ENCODE measurements at regions not wholly inside any gene's neighbourhood (a gene's known extent, or its start where the extent isn't known, plus 50 kb on each side); places are given as distances from the start of the nearest gene placed in this dataset.
"Not testable (repeated sequence)": the region's sequence is repeated elsewhere in the genome, so short reads cannot be mapped to it uniquely, and the experiment has no call there.

GRCh38 chr12:46516933-46517578, 144.5 kb upstream of the SLC38A2 start:
- no peak for DNase-seq

- DNase-seq, result no peak
Observed at GRCh38 chr12:46516238-46516932, 143.8 kb upstream of the SLC38A2 start.

GRCh38 chr12:46515829-46516228, 143.3 kb upstream of the SLC38A2 start:
- DNase-seq, result no peak

- DNase-seq, result no peak
Observed at GRCh38 chr12:46514886-46515285, 142.3 kb upstream of the SLC38A2 start.

GRCh38 chr12:46510257-46510656, 137.7 kb upstream of the SLC38A2 start:
- DNase-seq, result not testable (repeated sequence)

GRCh38 chr12:46509135-46509534, 136.6 kb upstream of the SLC38A2 start:
- DNase-seq, result no peak

GRCh38 chr12:46508651-46509050, 136.1 kb upstream of the SLC38A2 start:
- DNase-seq, result no peak

- no peak for DNase-seq
Observed at GRCh38 chr12:46507766-46508165, 135.2 kb upstream of the SLC38A2 start.

- DNase-seq, result no peak
Observed at GRCh38 chr12:46506961-46507360, 134.4 kb upstream of the SLC38A2 start.

GRCh38 chr12:46506198-46506597, 133.6 kb upstream of the SLC38A2 start:
- DNase-seq, result no peak

GRCh38 chr12:46504494-46504893, 131.9 kb upstream of the SLC38A2 start:
- DNase-seq, result no peak

GRCh38 chr12:46503637-46504175, 131.1 kb upstream of the SLC38A2 start:
- DNase-seq, result no peak

- DNase-seq, result no peak
Observed at GRCh38 chr12:46500673-46501072, 128.1 kb upstream of the SLC38A2 start.

- no peak for DNase-seq
Observed at GRCh38 chr12:46499901-46500300, 127.3 kb upstream of the SLC38A2 start.

GRCh38 chr12:46499226-46499625, 126.7 kb upstream of the SLC38A2 start:
- no peak for DNase-seq

- no peak for DNase-seq
Observed at GRCh38 chr12:46497739-46498138, 125.2 kb upstream of the SLC38A2 start.

- DNase-seq, result no peak
Observed at GRCh38 chr12:46494424-46494823, 121.9 kb upstream of the SLC38A2 start.

- DNase-seq, result no peak
Observed at GRCh38 chr12:46493834-46494181, 121.2 kb upstream of the SLC38A2 start.

- no peak for DNase-seq
Observed at GRCh38 chr12:46493150-46493833, 120.7 kb upstream of the SLC38A2 start.

- no peak for DNase-seq
Observed at GRCh38 chr12:46492471-46493085, 120.0 kb upstream of the SLC38A2 start.

GRCh38 chr12:46491548-46491947, 119.0 kb upstream of the SLC38A2 start:
- no peak for DNase-seq

GRCh38 chr12:46490635-46491034, 118.1 kb upstream of the SLC38A2 start:
- no peak for DNase-seq

GRCh38 chr12:46489951-46490388, 117.4 kb upstream of the SLC38A2 start:
- DNase-seq, result no peak

Data from NCI-H2107 (cell line).